Coronary artery (tissue), 2 donors: ENCODE measurements at regions not wholly inside any gene's neighbourhood (a gene's known extent, or its start where the extent isn't known, plus 50 kb on each side); places are given as distances from the start of the nearest gene placed in this dataset.

Experiments
- DNase-seq: peaks from one replicate; pipeline ENCODE4 v3.0.0-alpha.2; 2017; ENCODE audit warnings: low spot score
- H3K27ac ChIP-seq, 2 donors: fragments of 200-600 bp; sonication (generic); one replicate each; pipeline ENCODE4 v1.5.1; 2016 to 2019
- H3K4me3 ChIP-seq: fragments of 200-600 bp; sonication (generic); 2 replicates; pipeline ENCODE4 v1.5.1; 2016; ENCODE audit warnings: mild to moderate bottlenecking, moderate library complexity
- CTCF ChIP-seq: fragments of 200-600 bp; sonication (generic); IDR thresholded peaks from one replicate; pipeline ENCODE4 v1.5.1; 2019; ENCODE audit warnings: antibody characterized with exemption

GRCh38 chr3:28172748-28173147 lies 68.7 kb upstream of the CMC1 start:
- TF ChIP-seq CTCF = no peak
- no peak overlapping the region for H3K4me3 ChIP-seq
- no peak for DNase-seq
- H3K27ac ChIP-seq = no peak overlapping the region

GRCh38 chr3:28173836-28174235 lies 67.6 kb upstream of the CMC1 start:
- H3K27ac ChIP-seq = no peak overlapping the region
- TF ChIP-seq CTCF = no peak
- no peak for DNase-seq
- H3K4me3 ChIP-seq = no peak overlapping the region

GRCh38 chr3:28186748-28187147 lies 54.7 kb upstream of the CMC1 start:
- Histone ChIP-seq H3K27ac (no peak overlapping the region), H3K4me3 (no peak overlapping the region)
- DNase-seq = no peak
- TF ChIP-seq CTCF = no peak

- DNase-seq = no peak
- no peak overlapping the region for H3K4me3 ChIP-seq
- TF ChIP-seq CTCF = no peak
- no peak overlapping the region for H3K27ac ChIP-seq
Observed at GRCh38 chr3:28188686-28189085, 52.7 kb upstream of the CMC1 start.

GRCh38 chr3:28191363-28191762 lies 50.1 kb upstream of the CMC1 start:
- TF ChIP-seq CTCF = no peak
- no peak overlapping the region for H3K27ac ChIP-seq
- no peak overlapping the region for H3K4me3 ChIP-seq
- no peak for DNase-seq
